MM.1S (cell line): ENCODE measurements at regions not wholly inside any gene's neighbourhood (a gene's known extent, or its start where the extent isn't known, plus 50 kb on each side); places are given as distances from the start of the nearest gene placed in this dataset.

Experiments
- EZH2 ChIP-seq: fragments of 300-600 bp; sonication (generic); optimal IDR thresholded peaks from 2 replicates; pipeline ENCODE3; 2017; ENCODE audit warnings: low read depth, mild to moderate bottlenecking, antibody characterized with exemption, low read length, mixed read lengths
- EZH2phosphoT487 ChIP-seq: fragments of 300-600 bp; sonication (generic); IDR thresholded peaks from 2 replicates; pipeline ENCODE4 v1.6.1; 2018; ENCODE audit warnings: antibody characterized with exemption, low read length
- TF ChIP-seq, protein P1 (sequence below): fragments of 300-600 bp; sonication (generic); IDR thresholded peaks from 2 replicates; pipeline ENCODE4 v1.5.1; 2016; ENCODE audit warnings: antibody characterized with exemption, low read length, mixed read lengths

GRCh38 chr16:54503011-54503855 lies 216.6 kb upstream of the IRX3 start:
- TF ChIP-seq, protein P1, sequence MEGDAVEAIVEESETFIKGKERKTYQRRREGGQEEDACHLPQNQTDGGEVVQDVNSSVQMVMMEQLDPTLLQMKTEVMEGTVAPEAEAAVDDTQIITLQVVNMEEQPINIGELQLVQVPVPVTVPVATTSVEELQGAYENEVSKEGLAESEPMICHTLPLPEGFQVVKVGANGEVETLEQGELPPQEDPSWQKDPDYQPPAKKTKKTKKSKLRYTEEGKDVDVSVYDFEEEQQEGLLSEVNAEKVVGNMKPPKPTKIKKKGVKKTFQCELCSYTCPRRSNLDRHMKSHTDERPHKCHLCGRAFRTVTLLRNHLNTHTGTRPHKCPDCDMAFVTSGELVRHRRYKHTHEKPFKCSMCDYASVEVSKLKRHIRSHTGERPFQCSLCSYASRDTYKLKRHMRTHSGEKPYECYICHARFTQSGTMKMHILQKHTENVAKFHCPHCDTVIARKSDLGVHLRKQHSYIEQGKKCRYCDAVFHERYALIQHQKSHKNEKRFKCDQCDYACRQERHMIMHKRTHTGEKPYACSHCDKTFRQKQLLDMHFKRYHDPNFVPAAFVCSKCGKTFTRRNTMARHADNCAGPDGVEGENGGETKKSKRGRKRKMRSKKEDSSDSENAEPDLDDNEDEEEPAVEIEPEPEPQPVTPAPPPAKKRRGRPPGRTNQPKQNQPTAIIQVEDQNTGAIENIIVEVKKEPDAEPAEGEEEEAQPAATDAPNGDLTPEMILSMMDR, result no peak
- TF ChIP-seq EZH2, result no peak
- TF ChIP-seq EZH2phosphoT487, result no peak
